ENCODE measurements at regions not wholly inside any gene's neighbourhood (a gene's known extent, or its start where the extent isn't known, plus 50 kb on each side); places are given as distances from the start of the nearest gene placed in this dataset.

GRCh38 chr6:121612927-121613326 is 177.5 kb downstream of the GJA1 start:
- no peak overlapping the region for H3K4me3 ChIP-seq (replicated peaks; ENCODE audit: insufficient read depth, low read length)
- no peaks in the 10 kb centered on the region for H3K27me3 ChIP-seq (ENCODE audit: insufficient read depth, poor library complexity, severe bottlenecking)
- TF ChIP-seq REST (IDR thresholded peaks at IDR 0.05; ENCODE audit: insufficient replicate concordance, low read depth) (no peak), GABPA (IDR thresholded peaks at IDR 0.05; ENCODE audit: low read depth) (no peak), POLR2AphosphoS5 (IDR thresholded peaks at IDR 0.05; ENCODE audit: low read depth) (no peak), SPI1 (IDR thresholded peaks at IDR 0.05; ENCODE audit: borderline replicate concordance, low read depth) (no peak)
- TF ChIP-seq, protein P1, sequence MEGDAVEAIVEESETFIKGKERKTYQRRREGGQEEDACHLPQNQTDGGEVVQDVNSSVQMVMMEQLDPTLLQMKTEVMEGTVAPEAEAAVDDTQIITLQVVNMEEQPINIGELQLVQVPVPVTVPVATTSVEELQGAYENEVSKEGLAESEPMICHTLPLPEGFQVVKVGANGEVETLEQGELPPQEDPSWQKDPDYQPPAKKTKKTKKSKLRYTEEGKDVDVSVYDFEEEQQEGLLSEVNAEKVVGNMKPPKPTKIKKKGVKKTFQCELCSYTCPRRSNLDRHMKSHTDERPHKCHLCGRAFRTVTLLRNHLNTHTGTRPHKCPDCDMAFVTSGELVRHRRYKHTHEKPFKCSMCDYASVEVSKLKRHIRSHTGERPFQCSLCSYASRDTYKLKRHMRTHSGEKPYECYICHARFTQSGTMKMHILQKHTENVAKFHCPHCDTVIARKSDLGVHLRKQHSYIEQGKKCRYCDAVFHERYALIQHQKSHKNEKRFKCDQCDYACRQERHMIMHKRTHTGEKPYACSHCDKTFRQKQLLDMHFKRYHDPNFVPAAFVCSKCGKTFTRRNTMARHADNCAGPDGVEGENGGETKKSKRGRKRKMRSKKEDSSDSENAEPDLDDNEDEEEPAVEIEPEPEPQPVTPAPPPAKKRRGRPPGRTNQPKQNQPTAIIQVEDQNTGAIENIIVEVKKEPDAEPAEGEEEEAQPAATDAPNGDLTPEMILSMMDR (IDR thresholded peaks at IDR 0.05; ENCODE audit: insufficient read depth, low read length): no peak
- H3K27ac ChIP-seq (replicated peaks): no peak overlapping the region
- DNase-seq (ENCODE audit: low read depth in 1 of 2, low spot score in 1 of 2): no peak

DNA sequence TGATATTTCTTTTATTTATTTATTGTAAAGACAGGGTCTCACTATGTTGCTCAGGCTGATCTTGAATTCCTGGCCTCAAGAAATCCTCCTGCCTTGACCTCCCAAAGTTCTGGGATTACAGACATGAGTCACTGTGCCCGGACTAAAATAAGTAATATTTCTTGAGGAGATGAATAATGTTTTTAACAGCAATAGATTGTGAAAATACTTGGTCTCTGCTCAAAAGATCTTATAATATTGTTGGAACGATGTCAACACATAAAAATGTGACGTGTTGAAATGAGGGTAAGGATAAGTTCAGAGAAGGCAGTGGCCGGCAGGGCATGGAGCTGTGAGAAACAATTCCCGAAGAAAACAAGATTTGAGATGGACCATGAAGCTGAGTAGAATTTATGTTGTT is 178.7 kb downstream of the GJA1 start:
- TF ChIP-seq, protein P1 (IDR thresholded peaks at IDR 0.05; ENCODE audit: insufficient read depth, low read length): no peak
- TF ChIP-seq POLR2AphosphoS5 (IDR thresholded peaks at IDR 0.05; ENCODE audit: low read depth): no peak
- TF ChIP-seq REST (IDR thresholded peaks at IDR 0.05; ENCODE audit: insufficient replicate concordance, low read depth): no peak
- TF ChIP-seq GABPA (IDR thresholded peaks at IDR 0.05; ENCODE audit: low read depth): no peak
- TF ChIP-seq SPI1 (IDR thresholded peaks at IDR 0.05; ENCODE audit: borderline replicate concordance, low read depth): no peak
- no peaks in the 10 kb centered on the region for H3K27me3 ChIP-seq (ENCODE audit: insufficient read depth, poor library complexity, severe bottlenecking)
- H3K27ac ChIP-seq (replicated peaks): no peak overlapping the region
- DNase-seq (ENCODE audit: low read depth in 1 of 2, low spot score in 1 of 2): no peak
- H3K4me3 ChIP-seq (replicated peaks; ENCODE audit: insufficient read depth, low read length): no peak overlapping the region

DNA sequence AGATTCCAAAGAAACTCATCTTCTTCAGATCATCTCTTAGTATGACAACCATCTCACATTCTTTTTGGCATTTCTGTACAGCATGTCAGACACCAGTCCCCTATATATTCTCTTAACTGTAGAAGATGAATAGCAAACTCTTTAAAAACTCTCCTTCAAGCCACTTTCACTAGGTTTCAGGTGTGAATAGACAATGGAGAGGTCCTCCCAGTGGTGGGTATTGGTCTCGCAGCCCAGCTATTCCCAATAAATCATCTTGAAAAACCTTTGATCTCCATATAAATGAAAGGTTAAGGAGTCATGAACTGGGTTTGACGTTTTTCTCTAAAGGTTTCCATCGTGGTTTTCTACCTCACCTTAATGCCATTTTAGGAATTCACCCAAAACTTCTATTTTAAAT is 180.0 kb downstream of the GJA1 start:
- DNase-seq (ENCODE audit: low read depth in 1 of 2, low spot score in 1 of 2): no peak
- H3K4me3 ChIP-seq (replicated peaks; ENCODE audit: insufficient read depth, low read length): no peak overlapping the region
- no peak for TF ChIP-seq REST (IDR thresholded peaks at IDR 0.05; ENCODE audit: insufficient replicate concordance, low read depth)

DNA sequence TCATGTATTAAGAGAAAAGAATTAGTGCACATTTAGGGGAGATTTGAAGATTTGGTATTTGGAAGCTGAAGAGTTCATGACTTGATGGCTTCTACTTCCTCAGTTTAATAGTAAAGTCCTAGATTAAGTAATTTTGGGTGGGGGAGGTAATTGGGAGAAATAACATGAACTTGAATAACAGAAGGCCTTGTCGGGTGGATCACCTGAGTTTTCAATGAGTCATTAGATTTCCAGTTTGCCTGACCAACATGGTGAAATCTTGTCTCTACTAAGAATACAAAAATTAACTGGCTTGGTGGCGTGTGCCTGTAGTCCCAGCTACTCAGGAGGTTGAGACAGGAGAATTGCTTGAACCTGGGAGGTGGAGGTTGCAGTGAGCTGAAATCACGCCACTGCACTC is 181.0 kb downstream of the GJA1 start:
- DNase-seq (ENCODE audit: low read depth in 1 of 2, low spot score in 1 of 2): no peak
- Histone ChIP-seq H3K27ac (replicated peaks) (no peak overlapping the region), H3K4me3 (replicated peaks; ENCODE audit: insufficient read depth, low read length) (no peak overlapping the region), H3K27me3 (ENCODE audit: insufficient read depth, poor library complexity, severe bottlenecking) (no peaks in the 10 kb centered on the region)
- no peak for TF ChIP-seq SPI1 (IDR thresholded peaks at IDR 0.05; ENCODE audit: borderline replicate concordance, low read depth)
- no peak for TF ChIP-seq GABPA (IDR thresholded peaks at IDR 0.05; ENCODE audit: low read depth)
- TF ChIP-seq, protein P1 (IDR thresholded peaks at IDR 0.05; ENCODE audit: insufficient read depth, low read length): no peak
- no peak for TF ChIP-seq POLR2AphosphoS5 (IDR thresholded peaks at IDR 0.05; ENCODE audit: low read depth)

More for the DNA sequence above, 180.0 kb downstream of the GJA1 start:
- no peaks in the 10 kb centered on the region for H3K27me3 ChIP-seq (ENCODE audit: insufficient read depth, poor library complexity, severe bottlenecking)
- H3K27ac ChIP-seq (replicated peaks): no peak overlapping the region
